K562 (cell line): ENCODE measurements at regions not wholly inside any gene's neighbourhood (a gene's known extent, or its start where the extent isn't known, plus 50 kb on each side); places are given as distances from the start of the nearest gene placed in this dataset.

Experiments
- BMI1 ChIP-seq: fragments of 150-350 bp; IDR thresholded peaks from 2 replicates; pipeline ENCODE4 v1.6.1; 2014; ENCODE audit warnings: low read length
- CHD4 ChIP-seq: fragments of 200-600 bp; sonication (generic); IDR thresholded peaks from 3 replicates; pipeline ENCODE4 v1.6.1; 2012; ENCODE audit warnings: low read depth, mild to moderate bottlenecking, mixed read lengths, low read length, inconsistent platforms; ENCODE audit not compliant: insufficient read depth, insufficient replicate concordance, poor library complexity, severe bottlenecking
- LEF1 ChIP-seq: fragments of 450-650 bp; IDR thresholded peaks from 2 replicates; pipeline ENCODE4 v1.6.1; 2016; ENCODE audit warnings: mild to moderate bottlenecking
- MCM5 ChIP-seq: fragments of 450-650 bp; IDR thresholded peaks from 2 replicates; pipeline ENCODE4 v1.6.1; 2016; ENCODE audit warnings: low read depth
- MCM7 ChIP-seq, 2 experiments: fragments of 450-650 bp; IDR thresholded peaks; 2 replicates each; pipeline ENCODE4 v1.6.1; 2016 to 2018
- NFYB ChIP-seq: IDR thresholded peaks from 2 replicates; pipeline ENCODE4 v1.6.1; 2011; ENCODE audit warnings: mild to moderate bottlenecking, moderate library complexity; ENCODE audit not compliant: insufficient read length; ENCODE audit errors: extremely low read depth
- ZC3H4 ChIP-seq: sonication (generic); formaldehyde crosslinking; IDR thresholded peaks from 2 replicates; pipeline ENCODE4 v1.9.0; 2021; ENCODE audit warnings: missing genetic modification reagents, borderline replicate concordance
- ZNF41 ChIP-seq: fragments of 250-450 bp; sonication (Bioruptor Pico); conservative IDR thresholded peaks from 2 replicates; pipeline ENCODE4 v1.4.0; 2020; ENCODE audit warnings: mild to moderate bottlenecking
- TF ChIP-seq, protein P1 (sequence below): fragments of 250-450 bp; sonication (Bioruptor Pico); IDR thresholded peaks from 2 replicates; pipeline ENCODE4 v1.5.1; 2021; ENCODE audit warnings: mild to moderate bottlenecking
- TF ChIP-seq, protein P2 (sequence below), 2 experiments: fragments of 450-650 bp in 1 of 2; sonication (generic) in 1 of 2; formaldehyde crosslinking in 1 of 2; IDR thresholded peaks in 1 of 2; conservative IDR thresholded peaks in 1 of 2; 2 replicates each; pipeline versions ENCODE4 v1.6.1 to v1.8.1; 2016 to 2023; ENCODE audit warnings: mild to moderate bottlenecking in 2 of 2, moderate library complexity in 2 of 2, inconsistent platforms in 1 of 2, missing genetic modification reagents in 1 of 2

DNA sequence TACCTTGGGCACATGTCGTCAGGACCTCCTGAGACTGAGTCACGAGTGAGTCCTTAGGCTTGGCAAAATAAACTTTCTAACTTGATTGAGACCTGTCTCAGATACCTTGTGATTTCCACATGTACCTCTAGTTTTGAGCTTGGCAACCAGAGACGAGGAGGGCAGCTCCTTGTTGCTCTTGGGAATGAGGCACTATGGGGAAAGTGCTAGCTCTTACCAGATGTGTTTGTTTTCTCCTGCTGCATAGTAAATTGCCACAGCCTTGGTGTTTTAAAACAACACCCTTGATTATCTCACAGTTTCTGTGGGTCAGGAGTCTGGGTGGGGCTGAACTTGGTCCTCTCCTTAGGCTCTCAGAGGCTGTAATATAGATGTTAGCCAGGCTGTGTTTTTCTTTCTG lies 59.1 kb upstream of the MAML3 start:
- no peak for TF ChIP-seq ZNF41 (CRISPR knock-in tag)
- TF ChIP-seq, protein P1, sequence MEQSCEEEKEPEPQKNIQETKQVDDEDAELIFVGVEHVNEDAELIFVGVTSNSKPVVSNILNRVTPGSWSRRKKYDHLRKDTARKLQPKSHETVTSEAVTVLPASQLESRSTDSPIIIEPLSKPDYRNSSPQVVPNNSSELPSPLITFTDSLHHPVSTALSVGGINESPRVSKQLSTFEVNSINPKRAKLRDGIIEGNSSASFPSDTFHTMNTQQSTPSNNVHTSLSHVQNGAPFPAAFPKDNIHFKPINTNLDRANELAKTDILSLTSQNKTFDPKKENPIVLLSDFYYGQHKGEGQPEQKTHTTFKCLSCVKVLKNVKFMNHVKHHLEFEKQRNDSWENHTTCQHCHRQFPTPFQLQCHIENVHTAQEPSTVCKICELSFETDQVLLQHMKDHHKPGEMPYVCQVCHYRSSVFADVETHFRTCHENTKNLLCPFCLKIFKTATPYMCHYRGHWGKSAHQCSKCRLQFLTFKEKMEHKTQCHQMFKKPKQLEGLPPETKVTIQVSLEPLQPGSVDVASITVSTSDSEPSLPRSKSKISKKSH (CRISPR knock-in tag) = no peak
- no peak for TF ChIP-seq MCM5
- no peak for TF ChIP-seq BMI1
- no peak for TF ChIP-seq ZC3H4 (CRISPR knock-in tag)
- TF ChIP-seq LEF1 = no peak
- TF ChIP-seq, protein P2, sequence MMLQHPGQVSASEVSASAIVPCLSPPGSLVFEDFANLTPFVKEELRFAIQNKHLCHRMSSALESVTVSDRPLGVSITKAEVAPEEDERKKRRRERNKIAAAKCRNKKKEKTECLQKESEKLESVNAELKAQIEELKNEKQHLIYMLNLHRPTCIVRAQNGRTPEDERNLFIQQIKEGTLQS (IDR thresholded peaks at IDR 0.05) = no peak
- TF ChIP-seq, protein P2 (CRISPR knock-in tag; conservative IDR thresholded peaks at IDR 0.05) = no peak
- no peak for TF ChIP-seq NFYB
- TF ChIP-seq CHD4 = no peak
- TF ChIP-seq MCM7 (IDR thresholded peaks at IDR 0.05) = no peak
